Rectal smooth muscle tissue (tissue), 1 donor: ENCODE measurements at regions not wholly inside any gene's neighbourhood (a gene's known extent, or its start where the extent isn't known, plus 50 kb on each side); places are given as distances from the start of the nearest gene placed in this dataset.

Source experiments
- H3K27ac ChIP-seq: one replicate; pipeline ENCODE4 v1.7.0; 2013; ENCODE audit warnings: low read depth, low read length, inconsistent platforms
- H3K27me3 ChIP-seq: one replicate; pipeline ENCODE4 v1.7.0; 2013; ENCODE audit warnings: low read length; ENCODE audit not compliant: control insufficient read depth, insufficient read depth
- H3K36me3 ChIP-seq: one replicate; pipeline ENCODE4 v1.7.0; 2013; ENCODE audit warnings: low read length; ENCODE audit not compliant: control insufficient read depth, insufficient read depth
- H3K4me1 ChIP-seq: one replicate; pipeline ENCODE4 v1.7.0; 2013; ENCODE audit warnings: low read length; ENCODE audit not compliant: control insufficient read depth, insufficient read depth
- H3K4me3 ChIP-seq: one replicate; pipeline ENCODE4 v1.7.0; 2013; ENCODE audit warnings: low read length
- H3K9ac ChIP-seq: one replicate; pipeline ENCODE4 v1.7.0; 2013; ENCODE audit warnings: low read length

GRCh38 chr4:129900430-129900953 lies 804.5 kb downstream of the C4orf33 start:
- no peak overlapping the region for H3K27ac ChIP-seq
- H3K4me3 ChIP-seq, result no peak overlapping the region
- no peaks in the 10 kb centered on the region for H3K4me1 ChIP-seq
- no peaks in the 10 kb centered on the region for H3K36me3 ChIP-seq
- no peak overlapping the region for H3K9ac ChIP-seq
- H3K27me3 ChIP-seq, result no peaks in the 10 kb centered on the region

- H3K4me1 ChIP-seq, result no peaks in the 10 kb centered on the region
- H3K27ac ChIP-seq, result no peak overlapping the region
- H3K4me3 ChIP-seq, result no peak overlapping the region
- no peaks in the 10 kb centered on the region for H3K36me3 ChIP-seq
- H3K9ac ChIP-seq, result no peak overlapping the region
- H3K27me3 ChIP-seq, result no peaks in the 10 kb centered on the region
These were observed 805.3 kb downstream of the C4orf33 start for GRCh38 chr4:129901205-129901604.

- no peak overlapping the region for H3K4me3 ChIP-seq
- no peaks in the 10 kb centered on the region for H3K27me3 ChIP-seq
- no peaks in the 10 kb centered on the region for H3K4me1 ChIP-seq
- no peaks in the 10 kb centered on the region for H3K36me3 ChIP-seq
- no peak overlapping the region for H3K9ac ChIP-seq
- no peak overlapping the region for H3K27ac ChIP-seq
These were observed 807.9 kb downstream of the C4orf33 start for GRCh38 chr4:129903861-129904260.

GRCh38 chr4:129905256-129905655 lies 809.3 kb downstream of the C4orf33 start:
- H3K27ac ChIP-seq, result no peak overlapping the region

GRCh38 chr4:129908117-129908516 lies 812.2 kb downstream of the C4orf33 start:
- Histone ChIP-seq H3K4me3 (no peak overlapping the region), H3K9ac (no peak overlapping the region), H3K4me1 (no peaks in the 10 kb centered on the region), H3K36me3 (no peaks in the 10 kb centered on the region), H3K27ac (no peak overlapping the region), H3K27me3 (no peaks in the 10 kb centered on the region)

More at GRCh38 chr4:129905256-129905655, 809.3 kb downstream of the C4orf33 start:
- H3K9ac ChIP-seq, result no peak overlapping the region
- H3K4me3 ChIP-seq, result no peak overlapping the region
- no peaks in the 10 kb centered on the region for H3K27me3 ChIP-seq
- H3K36me3 ChIP-seq, result no peaks in the 10 kb centered on the region
- no peaks in the 10 kb centered on the region for H3K4me1 ChIP-seq

- H3K4me3 ChIP-seq, result no peak overlapping the region
- H3K27me3 ChIP-seq, result no peaks in the 10 kb centered on the region
- H3K27ac ChIP-seq, result no peak overlapping the region
- H3K9ac ChIP-seq, result no peak overlapping the region
- H3K36me3 ChIP-seq, result no peaks in the 10 kb centered on the region
- no peaks in the 10 kb centered on the region for H3K4me1 ChIP-seq
These were observed 821.0 kb downstream of the C4orf33 start for GRCh38 chr4:129916991-129917390.

- H3K9ac ChIP-seq, result no peak overlapping the region
- H3K27me3 ChIP-seq, result no peaks in the 10 kb centered on the region
- no peaks in the 10 kb centered on the region for H3K36me3 ChIP-seq
- H3K27ac ChIP-seq, result no peak overlapping the region
- H3K4me3 ChIP-seq, result no peak overlapping the region
- H3K4me1 ChIP-seq, result no peaks in the 10 kb centered on the region
These were observed 821.7 kb downstream of the C4orf33 start for GRCh38 chr4:129917651-129918050.

- Histone ChIP-seq H3K4me1 (no peaks in the 10 kb centered on the region), H3K27ac (no peak overlapping the region), H3K36me3 (no peaks in the 10 kb centered on the region), H3K27me3 (no peaks in the 10 kb centered on the region), H3K4me3 (no peak overlapping the region), H3K9ac (no peak overlapping the region)
These were observed 831.0 kb downstream of the C4orf33 start for GRCh38 chr4:129926936-129927335.

GRCh38 chr4:129929052-129929451 lies 833.1 kb downstream of the C4orf33 start:
- Histone ChIP-seq H3K36me3 (no peaks in the 10 kb centered on the region), H3K9ac (no peak overlapping the region), H3K27me3 (no peaks in the 10 kb centered on the region), H3K4me1 (no peaks in the 10 kb centered on the region), H3K27ac (no peak overlapping the region), H3K4me3 (no peak overlapping the region)

GRCh38 chr4:129929984-129930383 lies 834.0 kb downstream of the C4orf33 start:
- no peaks in the 10 kb centered on the region for H3K4me1 ChIP-seq

GRCh38 chr4:129950217-129950616 lies 854.3 kb downstream of the C4orf33 start:
- Histone ChIP-seq H3K4me1 (no peaks in the 10 kb centered on the region), H3K27ac (no peak overlapping the region), H3K27me3 (no peaks in the 10 kb centered on the region), H3K4me3 (no peak overlapping the region), H3K9ac (no peak overlapping the region), H3K36me3 (no peaks in the 10 kb centered on the region)

More at GRCh38 chr4:129929984-129930383, 834.0 kb downstream of the C4orf33 start:
- no peaks in the 10 kb centered on the region for H3K27me3 ChIP-seq
- H3K36me3 ChIP-seq, result no peaks in the 10 kb centered on the region
- no peak overlapping the region for H3K9ac ChIP-seq
- H3K27ac ChIP-seq, result no peak overlapping the region
- H3K4me3 ChIP-seq, result no peak overlapping the region

GRCh38 chr4:129966175-129966574 lies 870.2 kb downstream of the C4orf33 start:
- no peak overlapping the region for H3K27ac ChIP-seq
- H3K36me3 ChIP-seq, result no peaks in the 10 kb centered on the region
- no peak overlapping the region for H3K9ac ChIP-seq
- H3K4me1 ChIP-seq, result no peaks in the 10 kb centered on the region
- no peaks in the 10 kb centered on the region for H3K27me3 ChIP-seq
- no peak overlapping the region for H3K4me3 ChIP-seq

GRCh38 chr4:129968366-129968765 lies 872.4 kb downstream of the C4orf33 start:
- H3K27ac ChIP-seq, result no peak overlapping the region
- H3K4me1 ChIP-seq, result no peaks in the 10 kb centered on the region

More at GRCh38 chr4:129968366-129968765, 872.4 kb downstream of the C4orf33 start:
- H3K36me3 ChIP-seq, result no peaks in the 10 kb centered on the region
- no peak overlapping the region for H3K9ac ChIP-seq
- H3K27me3 ChIP-seq, result no peaks in the 10 kb centered on the region
- no peak overlapping the region for H3K4me3 ChIP-seq
